ENCODE measurements at regions not wholly inside any gene's neighbourhood (a gene's known extent, or its start where the extent isn't known, plus 50 kb on each side); places are given as distances from the start of the nearest gene placed in this dataset.

GRCh38 chr4:14308229-14308651, 680.7 kb upstream of the BOD1L1 start:
- Histone ChIP-seq H3K27me3 (replicated peaks; ENCODE audit: control insufficient read depth, insufficient read depth, low read length, poor library complexity, severe bottlenecking) (no peaks in the 10 kb centered on the region), H3K36me3 (ENCODE audit: control insufficient read depth, insufficient read depth, low read length) (no peaks in the 10 kb centered on the region), H3K4me1 (ENCODE audit: control insufficient read depth, insufficient read depth, low read length, poor library complexity, severe bottlenecking) (no peaks in the 10 kb centered on the region), H3K9me3 (ENCODE audit: control insufficient read depth, low read length) (no peaks in the 10 kb centered on the region), H3K27ac (ENCODE audit: insufficient read depth, low read length, poor library complexity, severe bottlenecking) (no peak overlapping the region), H3K4me3 (ENCODE audit: insufficient read depth, low read depth, low read length, poor library complexity, severe bottlenecking) (no peak overlapping the region)
- no peak for DNase-seq

GRCh38 chr4:14309431-14309830, 681.9 kb upstream of the BOD1L1 start:
- Histone ChIP-seq H3K36me3 (ENCODE audit: control insufficient read depth, insufficient read depth, low read length) (no peaks in the 10 kb centered on the region), H3K4me3 (ENCODE audit: insufficient read depth, low read depth, low read length, poor library complexity, severe bottlenecking) (no peak overlapping the region), H3K27me3 (replicated peaks; ENCODE audit: control insufficient read depth, insufficient read depth, low read length, poor library complexity, severe bottlenecking) (no peaks in the 10 kb centered on the region), H3K4me1 (ENCODE audit: control insufficient read depth, insufficient read depth, low read length, poor library complexity, severe bottlenecking) (no peaks in the 10 kb centered on the region), H3K9me3 (ENCODE audit: control insufficient read depth, low read length) (no peaks in the 10 kb centered on the region), H3K27ac (ENCODE audit: insufficient read depth, low read length, poor library complexity, severe bottlenecking) (no peak overlapping the region)
- DNase-seq, result no peak

GRCh38 chr4:14313757-14314156, 686.2 kb upstream of the BOD1L1 start:
- Histone ChIP-seq H3K27ac (ENCODE audit: insufficient read depth, low read length, poor library complexity, severe bottlenecking) (no peak overlapping the region), H3K4me1 (ENCODE audit: control insufficient read depth, insufficient read depth, low read length, poor library complexity, severe bottlenecking) (no peaks in the 10 kb centered on the region), H3K4me3 (ENCODE audit: insufficient read depth, low read depth, low read length, poor library complexity, severe bottlenecking) (no peak overlapping the region), H3K36me3 (ENCODE audit: control insufficient read depth, insufficient read depth, low read length) (no peaks in the 10 kb centered on the region), H3K9me3 (ENCODE audit: control insufficient read depth, low read length) (no peaks in the 10 kb centered on the region), H3K27me3 (replicated peaks; ENCODE audit: control insufficient read depth, insufficient read depth, low read length, poor library complexity, severe bottlenecking) (no peaks in the 10 kb centered on the region)
- DNase-seq, result no peak

- Histone ChIP-seq H3K4me3 (ENCODE audit: insufficient read depth, low read depth, low read length, poor library complexity, severe bottlenecking) (no peak overlapping the region), H3K9me3 (ENCODE audit: control insufficient read depth, low read length) (no peaks in the 10 kb centered on the region), H3K36me3 (ENCODE audit: control insufficient read depth, insufficient read depth, low read length) (no peaks in the 10 kb centered on the region), H3K27ac (ENCODE audit: insufficient read depth, low read length, poor library complexity, severe bottlenecking) (no peak overlapping the region), H3K4me1 (ENCODE audit: control insufficient read depth, insufficient read depth, low read length, poor library complexity, severe bottlenecking) (no peaks in the 10 kb centered on the region), H3K27me3 (replicated peaks; ENCODE audit: control insufficient read depth, insufficient read depth, low read length, poor library complexity, severe bottlenecking) (no peaks in the 10 kb centered on the region)
- DNase-seq, result no peak
Observed at GRCh38 chr4:14315129-14315528, 687.2 kb upstream of the CPEB2 start.

- DNase-seq, result no peak
- no peaks in the 10 kb centered on the region for H3K9me3 ChIP-seq (ENCODE audit: control insufficient read depth, low read length)
Observed at GRCh38 chr4:14317351-14317750, 684.9 kb upstream of the CPEB2 start.

GRCh38 chr4:14318671-14319070, 683.6 kb upstream of the CPEB2 start:
- DNase-seq, result no peak
- Histone ChIP-seq H3K4me3 (ENCODE audit: insufficient read depth, low read depth, low read length, poor library complexity, severe bottlenecking) (no peak overlapping the region), H3K36me3 (ENCODE audit: control insufficient read depth, insufficient read depth, low read length) (no peaks in the 10 kb centered on the region), H3K9me3 (ENCODE audit: control insufficient read depth, low read length) (no peaks in the 10 kb centered on the region), H3K27me3 (replicated peaks; ENCODE audit: control insufficient read depth, insufficient read depth, low read length, poor library complexity, severe bottlenecking) (no peaks in the 10 kb centered on the region), H3K4me1 (ENCODE audit: control insufficient read depth, insufficient read depth, low read length, poor library complexity, severe bottlenecking) (no peaks in the 10 kb centered on the region), H3K27ac (ENCODE audit: insufficient read depth, low read length, poor library complexity, severe bottlenecking) (no peak overlapping the region)

More at GRCh38 chr4:14317351-14317750, 684.9 kb upstream of the CPEB2 start:
- H3K4me3 ChIP-seq (ENCODE audit: insufficient read depth, low read depth, low read length, poor library complexity, severe bottlenecking), result no peak overlapping the region
- no peak overlapping the region for H3K27ac ChIP-seq (ENCODE audit: insufficient read depth, low read length, poor library complexity, severe bottlenecking)
- no peaks in the 10 kb centered on the region for H3K36me3 ChIP-seq (ENCODE audit: control insufficient read depth, insufficient read depth, low read length)
- H3K4me1 ChIP-seq (ENCODE audit: control insufficient read depth, insufficient read depth, low read length, poor library complexity, severe bottlenecking), result no peaks in the 10 kb centered on the region
- no peaks in the 10 kb centered on the region for H3K27me3 ChIP-seq (replicated peaks; ENCODE audit: control insufficient read depth, insufficient read depth, low read length, poor library complexity, severe bottlenecking)

- Histone ChIP-seq H3K27ac (ENCODE audit: insufficient read depth, low read length, poor library complexity, severe bottlenecking) (no peak overlapping the region), H3K4me3 (ENCODE audit: insufficient read depth, low read depth, low read length, poor library complexity, severe bottlenecking) (no peak overlapping the region), H3K9me3 (ENCODE audit: control insufficient read depth, low read length) (no peaks in the 10 kb centered on the region), H3K27me3 (replicated peaks; ENCODE audit: control insufficient read depth, insufficient read depth, low read length, poor library complexity, severe bottlenecking) (no peaks in the 10 kb centered on the region), H3K4me1 (ENCODE audit: control insufficient read depth, insufficient read depth, low read length, poor library complexity, severe bottlenecking) (no peaks in the 10 kb centered on the region), H3K36me3 (ENCODE audit: control insufficient read depth, insufficient read depth, low read length) (no peaks in the 10 kb centered on the region)
- DNase-seq, result no peak
Observed at GRCh38 chr4:14321723-14322122, 680.6 kb upstream of the CPEB2 start.

- Histone ChIP-seq H3K36me3 (ENCODE audit: control insufficient read depth, insufficient read depth, low read length) (no peaks in the 10 kb centered on the region), H3K4me3 (ENCODE audit: insufficient read depth, low read depth, low read length, poor library complexity, severe bottlenecking) (no peak overlapping the region), H3K9me3 (ENCODE audit: control insufficient read depth, low read length) (no peaks in the 10 kb centered on the region), H3K4me1 (ENCODE audit: control insufficient read depth, insufficient read depth, low read length, poor library complexity, severe bottlenecking) (no peaks in the 10 kb centered on the region), H3K27ac (ENCODE audit: insufficient read depth, low read length, poor library complexity, severe bottlenecking) (no peak overlapping the region), H3K27me3 (replicated peaks; ENCODE audit: control insufficient read depth, insufficient read depth, low read length, poor library complexity, severe bottlenecking) (no peaks in the 10 kb centered on the region)
- no peak for DNase-seq
Observed at GRCh38 chr4:14323191-14323590, 679.1 kb upstream of the CPEB2 start.

GRCh38 chr4:14329228-14329627, 673.1 kb upstream of the CPEB2 start:
- Histone ChIP-seq H3K4me1 (ENCODE audit: control insufficient read depth, insufficient read depth, low read length, poor library complexity, severe bottlenecking) (no peaks in the 10 kb centered on the region), H3K4me3 (ENCODE audit: insufficient read depth, low read depth, low read length, poor library complexity, severe bottlenecking) (no peak overlapping the region), H3K27ac (ENCODE audit: insufficient read depth, low read length, poor library complexity, severe bottlenecking) (no peak overlapping the region), H3K9me3 (ENCODE audit: control insufficient read depth, low read length) (no peaks in the 10 kb centered on the region), H3K36me3 (ENCODE audit: control insufficient read depth, insufficient read depth, low read length) (no peaks in the 10 kb centered on the region), H3K27me3 (replicated peaks; ENCODE audit: control insufficient read depth, insufficient read depth, low read length, poor library complexity, severe bottlenecking) (no peaks in the 10 kb centered on the region)
- no peak for DNase-seq

GRCh38 chr4:14333616-14334015, 668.7 kb upstream of the CPEB2 start:
- Histone ChIP-seq H3K27me3 (replicated peaks; ENCODE audit: control insufficient read depth, insufficient read depth, low read length, poor library complexity, severe bottlenecking) (no peaks in the 10 kb centered on the region), H3K36me3 (ENCODE audit: control insufficient read depth, insufficient read depth, low read length) (no peaks in the 10 kb centered on the region), H3K27ac (ENCODE audit: insufficient read depth, low read length, poor library complexity, severe bottlenecking) (no peak overlapping the region), H3K4me3 (ENCODE audit: insufficient read depth, low read depth, low read length, poor library complexity, severe bottlenecking) (no peak overlapping the region), H3K9me3 (ENCODE audit: control insufficient read depth, low read length) (no peaks in the 10 kb centered on the region), H3K4me1 (ENCODE audit: control insufficient read depth, insufficient read depth, low read length, poor library complexity, severe bottlenecking) (no peaks in the 10 kb centered on the region)
- DNase-seq, result no peak

GRCh38 chr4:14334166-14334565, 668.1 kb upstream of the CPEB2 start:
- Histone ChIP-seq H3K27ac (ENCODE audit: insufficient read depth, low read length, poor library complexity, severe bottlenecking) (no peak overlapping the region), H3K4me1 (ENCODE audit: control insufficient read depth, insufficient read depth, low read length, poor library complexity, severe bottlenecking) (no peaks in the 10 kb centered on the region), H3K9me3 (ENCODE audit: control insufficient read depth, low read length) (no peaks in the 10 kb centered on the region), H3K27me3 (replicated peaks; ENCODE audit: control insufficient read depth, insufficient read depth, low read length, poor library complexity, severe bottlenecking) (no peaks in the 10 kb centered on the region), H3K36me3 (ENCODE audit: control insufficient read depth, insufficient read depth, low read length) (no peaks in the 10 kb centered on the region), H3K4me3 (ENCODE audit: insufficient read depth, low read depth, low read length, poor library complexity, severe bottlenecking) (no peak overlapping the region)
- no peak for DNase-seq
